GM18499 (cell line): ENCODE measurements at regions not wholly inside any gene's neighbourhood (a gene's known extent, or its start where the extent isn't known, plus 50 kb on each side); places are given as distances from the start of the nearest gene placed in this dataset.
"Not testable (repeated sequence)": the region's sequence is repeated elsewhere in the genome, so short reads cannot be mapped to it uniquely, and the experiment has no call there.

Experiments used
- ATAC-seq: cut with Tn5 transposase; IDR thresholded peaks from one replicate; pipeline ENCODE4 v1.9.1; 2021; ENCODE audit warnings: moderate number of reproducible peaks; ENCODE audit not compliant: insufficient read depth, unreplicated experiment

- ATAC-seq = no peak
Measured at GRCh38 chrX:776529-777230, 146.1 kb downstream of the SHOX start.

GRCh38 chrX:776061-776460 lies 145.5 kb downstream of the SHOX start:
- no peak for ATAC-seq

- ATAC-seq = no peak
Measured at GRCh38 chrX:774536-774935, 143.9 kb downstream of the SHOX start.

- ATAC-seq = no peak
Measured at GRCh38 chrX:773292-774025, 142.9 kb downstream of the SHOX start.

- ATAC-seq = no peak
Measured at GRCh38 chrX:771536-771935, 140.9 kb downstream of the SHOX start.

GRCh38 chrX:769796-770195 lies 139.2 kb downstream of the SHOX start:
- ATAC-seq = no peak

- no peak for ATAC-seq
Measured at GRCh38 chrX:768596-768995, 138.0 kb downstream of the SHOX start.

GRCh38 chrX:758917-759316 lies 128.3 kb downstream of the SHOX start:
- ATAC-seq = no peak

GRCh38 chrX:750812-751211 lies 120.2 kb downstream of the SHOX start:
- ATAC-seq = no peak

GRCh38 chrX:750263-750662 lies 119.7 kb downstream of the SHOX start:
- no peak for ATAC-seq

GRCh38 chrX:747176-747575 lies 116.6 kb downstream of the SHOX start:
- no peak for ATAC-seq

GRCh38 chrX:739611-740010 lies 109.0 kb downstream of the SHOX start:
- no peak for ATAC-seq

GRCh38 chrX:737021-737420 lies 106.4 kb downstream of the SHOX start:
- not testable (repeated sequence) for ATAC-seq

GRCh38 chrX:734362-734761 lies 103.8 kb downstream of the SHOX start:
- ATAC-seq = no peak

GRCh38 chrX:733961-734360 lies 103.4 kb downstream of the SHOX start:
- no peak for ATAC-seq

GRCh38 chrX:729583-730409 lies 99.2 kb downstream of the SHOX start:
- no peak for ATAC-seq

GRCh38 chrX:729101-729500 lies 98.5 kb downstream of the SHOX start:
- not testable (repeated sequence) for ATAC-seq

- ATAC-seq = not testable (repeated sequence)
Measured at GRCh38 chrX:728639-729038, 98.0 kb downstream of the SHOX start.

GRCh38 chrX:727738-728621 lies 97.4 kb downstream of the SHOX start:
- ATAC-seq = no peak

GRCh38 chrX:725971-726370 lies 95.4 kb downstream of the SHOX start:
- no peak for ATAC-seq
